Calu3 (cell line): ENCODE measurements at regions not wholly inside any gene's neighbourhood (a gene's known extent, or its start where the extent isn't known, plus 50 kb on each side); places are given as distances from the start of the nearest gene placed in this dataset.

Source experiments
- BruUV-seq: library from RNA; stranded (reverse); fragments of 400-500 nt; replicated peaks from 2 replicates; lab custom pipeline; 2021; lab: Mats Ljungman, UMichigan
- CTCF ChIA-PET: fragments of 300-600 bp; sonication (Branson Sonifier 250); formaldehyde crosslinking; loops from one replicate; lab custom pipeline; 2022; ENCODE audit warnings: antibody characterized with exemption; lab: Charles Lee
- DNase-seq: peaks from one replicate; pipeline ENCODE4 v3.0.0; 2022
- H3K27ac Mint-ChIP-seq: one replicate; pipeline ENCODE4 v1.8.0; 2022; ENCODE audit warnings: mixed read lengths; ENCODE audit not compliant: unreplicated experiment
- H3K27me3 Mint-ChIP-seq: one replicate; pipeline ENCODE4 v1.8.0; 2022; ENCODE audit warnings: mixed read lengths; ENCODE audit not compliant: unreplicated experiment
- H3K36me3 Mint-ChIP-seq: one replicate; pipeline ENCODE4 v1.8.0; 2022; ENCODE audit warnings: mild to moderate bottlenecking, moderate library complexity, mixed read lengths; ENCODE audit not compliant: insufficient read depth, unreplicated experiment
- H3K4me1 Mint-ChIP-seq: one replicate; pipeline ENCODE4 v1.8.0; 2022; ENCODE audit warnings: mild to moderate bottlenecking, low read depth, mixed read lengths; ENCODE audit not compliant: unreplicated experiment
- H3K4me3 Mint-ChIP-seq: one replicate; pipeline ENCODE4 v1.8.0; 2022; ENCODE audit warnings: mild to moderate bottlenecking, low read depth, moderate library complexity, mixed read lengths; ENCODE audit not compliant: unreplicated experiment
- H3K9me3 Mint-ChIP-seq: one replicate; pipeline ENCODE4 v1.8.0; 2022; ENCODE audit warnings: low read depth, mixed read lengths; ENCODE audit not compliant: unreplicated experiment
- intact Hi-C: fragments of 100-400 bp; cut with micrococcal nuclease; formaldehyde crosslinking; loops from one replicate; pipeline ENCODE4 v1.10.0; 2022; ENCODE audit not compliant: unreplicated experiment
- TF ChIP-seq, protein P1 (sequence below): fragments of 200-600 bp; IDR thresholded peaks from one replicate; pipeline ENCODE4 v1.8.0; 2022; ENCODE audit warnings: antibody characterized with exemption; ENCODE audit not compliant: unreplicated experiment

DNA sequence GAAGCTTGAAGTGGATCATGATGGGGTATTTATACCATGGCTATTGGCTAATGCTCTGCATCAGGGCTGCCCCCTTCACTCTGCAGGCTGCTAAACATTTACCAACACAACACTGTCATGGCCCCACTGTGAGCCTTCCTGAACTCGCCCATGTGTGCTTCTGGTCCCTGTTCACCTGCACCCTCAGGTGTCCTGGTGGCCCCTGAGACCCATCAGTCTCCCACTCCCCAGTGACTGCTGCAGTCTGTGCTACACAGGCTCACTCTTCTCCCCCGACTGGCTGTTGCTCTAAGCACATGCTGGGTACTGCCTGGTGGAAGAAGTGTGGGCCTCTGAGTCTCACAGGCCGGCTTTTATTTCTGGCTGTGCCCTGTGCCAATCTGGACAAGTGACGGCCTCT, 183.0 kb upstream of the HS6ST1 start:
- intact Hi-C loops, result no loop called here
- no peaks in the 10 kb centered on the region for H3K27me3 Mint-ChIP-seq

DNA sequence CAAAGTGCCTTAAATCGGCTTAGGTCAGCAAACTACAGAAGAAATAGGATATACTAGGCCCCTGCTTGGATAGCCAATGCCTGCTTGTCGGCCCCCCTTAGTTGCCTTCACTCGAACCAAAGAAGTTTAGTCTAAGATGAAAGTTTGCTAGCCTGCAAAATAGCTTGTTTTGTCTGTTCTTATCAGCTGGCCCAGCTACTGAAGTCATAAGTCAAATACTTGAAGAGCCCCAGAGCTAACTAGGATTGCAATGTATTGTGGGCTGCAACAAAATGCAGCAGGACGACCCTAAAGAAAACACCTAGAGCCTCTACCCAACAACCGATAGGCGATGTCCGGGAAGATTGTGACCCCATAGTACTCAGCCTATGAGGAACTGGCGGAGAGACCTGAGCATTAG, 183.5 kb upstream of the HS6ST1 start:
- Mint-ChIP-seq H3K4me3 (no peak overlapping the region), H3K36me3 (no peaks in the 10 kb centered on the region), H3K4me1 (no peaks in the 10 kb centered on the region), H3K9me3 (no peaks in the 10 kb centered on the region), H3K27me3 (no peaks in the 10 kb centered on the region), H3K27ac (no peak overlapping the region)
- TF ChIP-seq, protein P1, sequence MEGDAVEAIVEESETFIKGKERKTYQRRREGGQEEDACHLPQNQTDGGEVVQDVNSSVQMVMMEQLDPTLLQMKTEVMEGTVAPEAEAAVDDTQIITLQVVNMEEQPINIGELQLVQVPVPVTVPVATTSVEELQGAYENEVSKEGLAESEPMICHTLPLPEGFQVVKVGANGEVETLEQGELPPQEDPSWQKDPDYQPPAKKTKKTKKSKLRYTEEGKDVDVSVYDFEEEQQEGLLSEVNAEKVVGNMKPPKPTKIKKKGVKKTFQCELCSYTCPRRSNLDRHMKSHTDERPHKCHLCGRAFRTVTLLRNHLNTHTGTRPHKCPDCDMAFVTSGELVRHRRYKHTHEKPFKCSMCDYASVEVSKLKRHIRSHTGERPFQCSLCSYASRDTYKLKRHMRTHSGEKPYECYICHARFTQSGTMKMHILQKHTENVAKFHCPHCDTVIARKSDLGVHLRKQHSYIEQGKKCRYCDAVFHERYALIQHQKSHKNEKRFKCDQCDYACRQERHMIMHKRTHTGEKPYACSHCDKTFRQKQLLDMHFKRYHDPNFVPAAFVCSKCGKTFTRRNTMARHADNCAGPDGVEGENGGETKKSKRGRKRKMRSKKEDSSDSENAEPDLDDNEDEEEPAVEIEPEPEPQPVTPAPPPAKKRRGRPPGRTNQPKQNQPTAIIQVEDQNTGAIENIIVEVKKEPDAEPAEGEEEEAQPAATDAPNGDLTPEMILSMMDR, result no peak
- DNase-seq, result no peak
- BruUV-seq, result no TSS peak
- intact Hi-C loops, result no loop called here
- CTCF ChIA-PET, result no interaction called here

More for the DNA sequence above, 183.0 kb upstream of the HS6ST1 start:
- Mint-ChIP-seq H3K4me3 (no peak overlapping the region), H3K4me1 (no peaks in the 10 kb centered on the region), H3K27ac (no peak overlapping the region), H3K36me3 (no peaks in the 10 kb centered on the region), H3K9me3 (no peaks in the 10 kb centered on the region)
- CTCF ChIA-PET, result no interaction called here
- DNase-seq, result no peak
- TF ChIP-seq, protein P1, result no peak
- BruUV-seq, result no TSS peak

DNA sequence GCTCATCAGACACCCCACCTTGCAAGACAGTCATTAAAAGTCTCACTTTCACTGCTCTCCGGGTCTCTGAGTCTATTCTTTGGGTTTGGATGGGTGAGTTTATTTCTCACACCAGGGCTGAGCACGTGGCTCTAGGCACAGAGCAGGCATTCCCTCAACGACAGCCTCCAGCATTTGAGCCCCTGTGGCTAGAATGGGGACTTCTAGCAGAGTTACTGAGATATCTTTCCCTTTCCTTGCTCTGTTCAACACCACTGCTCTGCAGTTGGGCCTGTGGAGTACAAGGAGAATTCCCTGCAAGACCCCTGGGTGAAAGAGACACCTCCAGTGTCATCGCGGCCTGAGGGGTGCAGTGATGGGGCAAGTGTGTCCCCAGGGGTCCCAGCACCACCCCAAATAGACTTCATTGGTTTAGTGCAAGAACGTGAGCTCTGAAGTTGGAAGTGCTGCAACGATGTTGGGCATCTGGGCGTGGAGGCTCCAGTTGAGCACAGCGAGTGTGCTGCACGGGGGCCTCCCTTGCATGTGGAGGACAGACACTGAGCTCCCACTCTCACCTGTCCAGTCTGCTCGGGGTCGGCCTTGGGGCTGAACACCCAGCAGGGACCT, 184.1 kb upstream of the HS6ST1 start:
- intact Hi-C loops, result no loop called here
- TF ChIP-seq, protein P1, result no peak
- CTCF ChIA-PET, result no interaction called here
- H3K4me3 Mint-ChIP-seq, result no peak overlapping the region
- DNase-seq, result no peak
- H3K9me3 Mint-ChIP-seq, result no peaks in the 10 kb centered on the region
- H3K4me1 Mint-ChIP-seq, result no peaks in the 10 kb centered on the region
- H3K27ac Mint-ChIP-seq, result no peak overlapping the region
- no peaks in the 10 kb centered on the region for H3K27me3 Mint-ChIP-seq
- H3K36me3 Mint-ChIP-seq, result no peaks in the 10 kb centered on the region
- no TSS peak for BruUV-seq

DNA sequence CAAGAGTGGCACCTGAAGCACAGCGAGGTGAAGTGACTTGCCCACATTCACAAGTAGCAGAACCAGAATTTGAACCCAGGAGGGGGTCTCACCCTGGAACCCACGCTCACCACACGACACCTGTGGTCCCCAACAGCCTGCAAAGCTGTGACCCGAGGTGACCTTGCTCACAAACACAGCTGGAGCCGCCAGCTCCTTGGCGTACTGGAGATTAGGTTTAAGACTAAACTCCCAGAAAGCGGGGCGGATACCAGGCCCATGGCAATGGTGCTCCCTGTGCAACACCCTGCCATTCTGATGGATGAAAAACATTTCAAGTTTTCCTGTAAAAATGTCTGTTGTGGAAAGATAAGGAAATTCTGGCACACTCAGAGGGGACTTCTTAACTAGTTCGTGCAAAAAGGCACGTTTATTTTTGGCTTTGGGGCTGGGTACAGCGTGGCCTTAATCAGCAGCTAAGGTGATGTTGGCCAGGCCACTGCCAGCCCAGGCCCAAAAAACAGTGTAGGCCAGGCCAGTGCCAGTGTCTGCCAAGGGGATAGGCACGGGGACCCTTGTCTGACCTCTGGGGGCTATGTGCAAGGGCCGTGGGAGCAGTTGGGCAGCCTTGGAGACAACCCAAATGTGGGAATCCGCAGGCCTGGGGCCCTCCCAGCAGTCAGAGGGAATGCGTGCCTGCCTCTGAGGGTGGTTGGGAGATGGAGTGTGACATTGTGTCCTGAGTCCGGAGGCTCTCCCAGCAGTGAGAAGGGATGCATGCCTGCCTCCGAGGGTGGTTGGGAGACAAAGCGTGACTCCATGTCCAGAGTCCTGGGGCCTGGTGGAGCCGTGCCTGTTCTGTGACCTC, 185.0 kb upstream of the HS6ST1 start:
- Mint-ChIP-seq H3K4me3 (no peak overlapping the region), H3K4me1 (no peaks in the 10 kb centered on the region)
- CTCF ChIA-PET, result interaction anchor here (0.9 kb wide), 1 partner anchor 184 kb away, joined by 3 read pairs; no protein-coding TSS in a partner anchor

More for the DNA sequence above, 185.0 kb upstream of the HS6ST1 start:
- TF ChIP-seq, protein P1, result no peak
- no peaks in the 10 kb centered on the region for H3K9me3 Mint-ChIP-seq
- BruUV-seq, result no TSS peak
- no peaks in the 10 kb centered on the region for H3K36me3 Mint-ChIP-seq
- no peak overlapping the region for H3K27ac Mint-ChIP-seq
- DNase-seq, result no peak
- no peaks in the 10 kb centered on the region for H3K27me3 Mint-ChIP-seq
- intact Hi-C loops, result no loop called here
